GM18499 (cell line): ENCODE measurements at regions not wholly inside any gene's neighbourhood (a gene's known extent, or its start where the extent isn't known, plus 50 kb on each side); places are given as distances from the start of the nearest gene placed in this dataset.
"Not testable (repeated sequence)": the region's sequence is repeated elsewhere in the genome, so short reads cannot be mapped to it uniquely, and the experiment has no call there.

ENCODE experiments used
- ATAC-seq: cut with Tn5 transposase; IDR thresholded peaks from one replicate; pipeline ENCODE4 v1.9.1; 2021; ENCODE audit warnings: moderate number of reproducible peaks; ENCODE audit not compliant: insufficient read depth, unreplicated experiment

GRCh38 chr6:84910906-84911607, 146.7 kb upstream of the TBX18 start:
- no peak for ATAC-seq

- ATAC-seq = no peak
Measured at GRCh38 chr6:84908304-84908904, 144.0 kb upstream of the TBX18 start.

- ATAC-seq = no peak
Measured at GRCh38 chr6:84906514-84906913, 142.1 kb upstream of the TBX18 start.

- ATAC-seq = no peak
Measured at GRCh38 chr6:84905823-84906222, 141.4 kb upstream of the TBX18 start.

- ATAC-seq = no peak
Measured at GRCh38 chr6:84902354-84902928, 138.0 kb upstream of the TBX18 start.

GRCh38 chr6:84897988-84898594, 133.7 kb upstream of the TBX18 start:
- ATAC-seq = no peak

GRCh38 chr6:84897011-84897410, 132.6 kb upstream of the TBX18 start:
- no peak for ATAC-seq

GRCh38 chr6:84892671-84893070, 128.3 kb upstream of the TBX18 start:
- ATAC-seq = no peak

GRCh38 chr6:84882768-84883766, 118.7 kb upstream of the TBX18 start:
- no peak for ATAC-seq

- ATAC-seq = not testable (repeated sequence)
Measured at GRCh38 chr6:84879385-84879784, 115.0 kb upstream of the TBX18 start.

GRCh38 chr6:84877515-84878210, 113.3 kb upstream of the TBX18 start:
- no peak for ATAC-seq

- ATAC-seq = no peak
Measured at GRCh38 chr6:84876723-84877514, 112.5 kb upstream of the TBX18 start.

- ATAC-seq = no peak
Measured at GRCh38 chr6:84872996-84873723, 108.8 kb upstream of the TBX18 start.

- no peak for ATAC-seq
Measured at GRCh38 chr6:84871925-84872324, 107.5 kb upstream of the TBX18 start.

- no peak for ATAC-seq
Measured at GRCh38 chr6:84870672-84871071, 106.3 kb upstream of the TBX18 start.

GRCh38 chr6:84868149-84868548, 103.8 kb upstream of the TBX18 start:
- no peak for ATAC-seq

GRCh38 chr6:84867521-84867920, 103.1 kb upstream of the TBX18 start:
- ATAC-seq = no peak

GRCh38 chr6:84866715-84867114, 102.3 kb upstream of the TBX18 start:
- ATAC-seq = no peak
